Upper lobe of right lung (tissue), 1 donor: ENCODE measurements at regions not wholly inside any gene's neighbourhood (a gene's known extent, or its start where the extent isn't known, plus 50 kb on each side); places are given as distances from the start of the nearest gene placed in this dataset.
"Not testable (repeated sequence)": the region's sequence is repeated elsewhere in the genome, so short reads cannot be mapped to it uniquely, and the experiment has no call there.

Experiments
- ATAC-seq: fragments of 200-7000 bp; cut with Tn5 transposase; one replicate; pipeline ENCODE4 v1.9.1; 2020; ENCODE audit warnings: mild to moderate bottlenecking, moderate library complexity
- DNase-seq: peaks from one replicate; pipeline ENCODE4 v3.0.0-alpha.2; 2020
- H3K27ac ChIP-seq: fragments of 200-600 bp; one replicate; pipeline ENCODE4 v1.8.0; 2022
- H3K27me3 ChIP-seq: fragments of 200-600 bp; one replicate; pipeline ENCODE4 v1.8.0; 2022; ENCODE audit warnings: mild to moderate bottlenecking
- H3K36me3 ChIP-seq: fragments of 200-600 bp; one replicate; pipeline ENCODE4 v1.8.0; 2022
- H3K4me1 ChIP-seq: fragments of 200-600 bp; one replicate; pipeline ENCODE4 v1.8.0; 2022
- H3K4me3 ChIP-seq: fragments of 200-600 bp; one replicate; pipeline ENCODE4 v1.8.0; 2022; ENCODE audit warnings: mild to moderate bottlenecking
- H3K9me3 ChIP-seq: fragments of 200-600 bp; one replicate; pipeline ENCODE4 v1.8.0; 2022
- intact Hi-C: fragments of 100-400 bp; cut with DNase I; formaldehyde crosslinking; loops from one replicate; pipeline ENCODE4 v1.11.0; 2022
- TF ChIP-seq, protein P1 (sequence below): fragments of 200-600 bp; IDR thresholded peaks from one replicate; pipeline ENCODE4 v1.8.0; 2022; ENCODE audit warnings: antibody characterized with exemption
- donor health status: DM: no; HTN: yes; CAD: no; lungs with severe emphysema.

- TF ChIP-seq, protein P1, sequence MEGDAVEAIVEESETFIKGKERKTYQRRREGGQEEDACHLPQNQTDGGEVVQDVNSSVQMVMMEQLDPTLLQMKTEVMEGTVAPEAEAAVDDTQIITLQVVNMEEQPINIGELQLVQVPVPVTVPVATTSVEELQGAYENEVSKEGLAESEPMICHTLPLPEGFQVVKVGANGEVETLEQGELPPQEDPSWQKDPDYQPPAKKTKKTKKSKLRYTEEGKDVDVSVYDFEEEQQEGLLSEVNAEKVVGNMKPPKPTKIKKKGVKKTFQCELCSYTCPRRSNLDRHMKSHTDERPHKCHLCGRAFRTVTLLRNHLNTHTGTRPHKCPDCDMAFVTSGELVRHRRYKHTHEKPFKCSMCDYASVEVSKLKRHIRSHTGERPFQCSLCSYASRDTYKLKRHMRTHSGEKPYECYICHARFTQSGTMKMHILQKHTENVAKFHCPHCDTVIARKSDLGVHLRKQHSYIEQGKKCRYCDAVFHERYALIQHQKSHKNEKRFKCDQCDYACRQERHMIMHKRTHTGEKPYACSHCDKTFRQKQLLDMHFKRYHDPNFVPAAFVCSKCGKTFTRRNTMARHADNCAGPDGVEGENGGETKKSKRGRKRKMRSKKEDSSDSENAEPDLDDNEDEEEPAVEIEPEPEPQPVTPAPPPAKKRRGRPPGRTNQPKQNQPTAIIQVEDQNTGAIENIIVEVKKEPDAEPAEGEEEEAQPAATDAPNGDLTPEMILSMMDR: no peak
- H3K9me3 ChIP-seq: no peaks in the 10 kb centered on the region
- H3K27me3 ChIP-seq: no peaks in the 10 kb centered on the region
- no peaks in the 10 kb centered on the region for H3K4me1 ChIP-seq
- no peak for DNase-seq
- ATAC-seq: no peak
- intact Hi-C loops: no loop called here
- no peaks in the 10 kb centered on the region for H3K36me3 ChIP-seq
- H3K27ac ChIP-seq: no peak overlapping the region
- H3K4me3 ChIP-seq: no peak overlapping the region
Measured at GRCh38 chr6:145567684-145568252, 167.6 kb downstream of the EPM2A start.

DNA sequence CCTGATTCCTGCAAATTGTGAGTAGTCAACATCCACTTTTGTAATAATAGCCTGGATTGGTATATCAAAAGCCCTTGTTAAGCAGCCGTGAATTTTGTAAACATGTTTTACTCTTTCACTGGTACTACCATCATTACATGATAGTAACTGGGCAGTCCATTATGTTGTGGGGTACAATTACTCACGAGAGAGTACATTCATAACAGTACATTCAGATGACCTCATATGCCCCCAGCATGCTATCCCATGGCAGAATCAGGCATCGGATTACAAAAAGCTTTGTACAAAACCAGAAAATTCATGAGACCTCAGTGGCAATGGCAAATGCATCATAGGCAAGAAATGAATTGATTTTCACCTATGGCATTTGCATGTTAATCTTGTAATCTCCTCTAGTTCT lies 166.2 kb downstream of the EPM2A start:
- Histone ChIP-seq H3K27me3 (no peaks in the 10 kb centered on the region), H3K4me1 (no peaks in the 10 kb centered on the region), H3K36me3 (no peaks in the 10 kb centered on the region), H3K27ac (no peak overlapping the region), H3K9me3 (no peaks in the 10 kb centered on the region), H3K4me3 (no peak overlapping the region)
- intact Hi-C loops: no loop called here
- TF ChIP-seq, protein P1: no peak
- DNase-seq (no peak), ATAC-seq (no peak)

- intact Hi-C loops, DNase-seq, H3K4me1 ChIP-seq, H3K27ac ChIP-seq, H3K27me3 ChIP-seq, ATAC-seq, H3K36me3 ChIP-seq, H3K4me3 ChIP-seq, H3K9me3 ChIP-seq: not testable (repeated sequence)
Measured at GRCh38 chr6:145570336-145570735, 165.0 kb downstream of the EPM2A start.

DNA sequence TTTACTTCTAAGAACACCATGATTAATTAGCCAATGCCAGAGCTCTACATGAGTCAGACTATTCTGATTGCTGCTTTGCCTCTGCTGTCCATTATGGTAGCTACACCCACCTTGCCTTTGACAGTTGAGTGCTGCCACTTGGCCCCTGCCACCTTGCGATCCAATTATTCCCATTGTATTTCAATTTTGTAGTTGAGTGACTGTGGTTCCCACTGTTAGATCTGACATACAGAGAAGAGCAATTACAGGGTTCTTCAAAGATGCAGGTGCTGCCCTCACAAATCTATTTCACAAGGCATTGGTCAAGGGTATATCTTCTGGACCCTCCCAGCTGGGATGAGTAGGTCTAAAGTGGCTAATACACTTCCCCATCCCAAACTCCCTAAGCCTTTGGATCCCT lies 161.1 kb downstream of the EPM2A start:
- H3K4me1 ChIP-seq, ATAC-seq, H3K27ac ChIP-seq, H3K36me3 ChIP-seq, intact Hi-C loops, H3K27me3 ChIP-seq, DNase-seq, H3K4me3 ChIP-seq: not testable (repeated sequence)
- peaks cover 25% of the 10 kb centered on the region for H3K9me3 ChIP-seq
